ENCODE measurements at regions not wholly inside any gene's neighbourhood (a gene's known extent, or its start where the extent isn't known, plus 50 kb on each side); places are given as distances from the start of the nearest gene placed in this dataset.
"Not testable (repeated sequence)": the region's sequence is repeated elsewhere in the genome, so short reads cannot be mapped to it uniquely, and the experiment has no call there.

DNA sequence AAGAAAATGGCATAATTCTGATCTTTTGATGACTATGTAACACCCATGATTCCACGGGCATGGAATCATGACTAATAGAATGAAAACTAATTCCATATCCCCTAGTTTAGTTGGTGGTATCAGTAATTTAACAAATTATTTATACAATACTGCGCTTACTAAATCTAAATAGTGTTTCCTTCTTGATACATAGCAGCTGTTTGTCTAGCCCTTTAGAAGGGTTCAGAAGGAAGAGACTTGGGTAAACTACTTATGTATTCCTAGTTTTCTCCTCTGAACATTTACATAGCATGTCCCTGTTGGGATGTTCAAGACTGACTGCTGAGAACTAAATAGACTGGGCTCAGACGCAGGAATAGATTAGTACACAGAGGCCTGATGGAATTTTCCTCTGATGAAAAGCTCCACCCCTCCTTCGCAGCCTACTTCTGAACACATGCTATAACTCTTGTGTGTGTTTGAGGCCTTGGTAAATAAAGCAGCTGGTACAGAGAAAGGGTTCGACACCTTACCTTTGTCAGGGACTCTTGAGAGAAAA lies 330.6 kb upstream of the LMCD1 start:
- no TSS peak for BruUV-seq (replicated peaks)
- DNase-seq (ENCODE audit: low spot score) = peak; percentile 8
- H3K36me3 ChIP-seq (ENCODE audit: insufficient read depth, low read length, poor library complexity, severe bottlenecking) = no peaks in the 10 kb centered on the region
- CTCF ChIA-PET = interaction anchor here (0.6 kb wide), 1 partner anchor 246 kb away, joined by 4 read pairs; no protein-coding TSS in a partner anchor
- no peak overlapping the region for H3K27ac ChIP-seq (ENCODE audit: low read depth, low read length, poor library complexity, severe bottlenecking)
- H3K4me1 ChIP-seq (ENCODE audit: insufficient read depth, low read length, poor library complexity, severe bottlenecking) = peaks cover 9% of the 10 kb centered on the region
- intact Hi-C loops (cut with micrococcal nuclease; ENCODE audit: unreplicated experiment) = no loop called here
- TF ChIP-seq EZH2 (IDR thresholded peaks at IDR 0.05; ENCODE audit: borderline replicate concordance, low read depth, low read length, poor library complexity, severe bottlenecking) = no peak
- TF ChIP-seq, protein P1, sequence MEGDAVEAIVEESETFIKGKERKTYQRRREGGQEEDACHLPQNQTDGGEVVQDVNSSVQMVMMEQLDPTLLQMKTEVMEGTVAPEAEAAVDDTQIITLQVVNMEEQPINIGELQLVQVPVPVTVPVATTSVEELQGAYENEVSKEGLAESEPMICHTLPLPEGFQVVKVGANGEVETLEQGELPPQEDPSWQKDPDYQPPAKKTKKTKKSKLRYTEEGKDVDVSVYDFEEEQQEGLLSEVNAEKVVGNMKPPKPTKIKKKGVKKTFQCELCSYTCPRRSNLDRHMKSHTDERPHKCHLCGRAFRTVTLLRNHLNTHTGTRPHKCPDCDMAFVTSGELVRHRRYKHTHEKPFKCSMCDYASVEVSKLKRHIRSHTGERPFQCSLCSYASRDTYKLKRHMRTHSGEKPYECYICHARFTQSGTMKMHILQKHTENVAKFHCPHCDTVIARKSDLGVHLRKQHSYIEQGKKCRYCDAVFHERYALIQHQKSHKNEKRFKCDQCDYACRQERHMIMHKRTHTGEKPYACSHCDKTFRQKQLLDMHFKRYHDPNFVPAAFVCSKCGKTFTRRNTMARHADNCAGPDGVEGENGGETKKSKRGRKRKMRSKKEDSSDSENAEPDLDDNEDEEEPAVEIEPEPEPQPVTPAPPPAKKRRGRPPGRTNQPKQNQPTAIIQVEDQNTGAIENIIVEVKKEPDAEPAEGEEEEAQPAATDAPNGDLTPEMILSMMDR (conservative IDR thresholded peaks at IDR 0.05; ENCODE audit: low read depth, low read length) = no peak
- no peaks in the 10 kb centered on the region for H3K9me3 ChIP-seq (ENCODE audit: low read depth, low read length, poor library complexity, severe bottlenecking)
- POLR2A ChIA-PET (ENCODE audit: low non-redundant PET) = no interaction called here
- H3K4me3 ChIP-seq (ENCODE audit: low read depth, low read length, poor library complexity, severe bottlenecking) = no peak overlapping the region
- H3K27me3 ChIP-seq (replicated peaks; ENCODE audit: insufficient read depth, low read depth, low read length, poor library complexity) = no peaks in the 10 kb centered on the region

DNA sequence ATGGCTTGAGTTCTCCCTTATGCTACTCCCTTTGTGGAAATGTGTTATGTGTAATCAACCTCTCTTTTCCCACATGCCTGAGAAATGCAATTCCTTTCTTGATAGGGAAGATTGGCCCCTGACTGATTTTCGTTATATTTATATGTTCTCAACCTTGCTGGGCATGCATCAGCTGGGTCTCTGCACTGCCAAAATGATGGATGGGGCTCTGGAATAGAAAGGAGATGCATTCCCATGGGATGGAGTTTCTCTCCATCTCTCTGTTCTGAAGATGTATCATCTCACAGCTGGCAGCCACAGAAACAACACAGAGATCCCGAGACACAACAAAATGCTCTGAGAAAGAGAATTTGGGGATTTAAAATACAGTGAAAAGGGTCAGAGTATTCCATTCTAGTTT lies 327.7 kb upstream of the LMCD1 start:
- ChIA-PET POLR2A (ENCODE audit: low non-redundant PET) (no interaction called here), CTCF (no interaction called here)
- intact Hi-C loops (cut with micrococcal nuclease; ENCODE audit: unreplicated experiment) = no loop called here
- Histone ChIP-seq H3K27ac (ENCODE audit: low read depth, low read length, poor library complexity, severe bottlenecking) (no peak overlapping the region), H3K36me3 (ENCODE audit: insufficient read depth, low read length, poor library complexity, severe bottlenecking) (no peaks in the 10 kb centered on the region), H3K4me1 (ENCODE audit: insufficient read depth, low read length, poor library complexity, severe bottlenecking) (peaks cover 9% of the 10 kb centered on the region), H3K27me3 (replicated peaks; ENCODE audit: insufficient read depth, low read depth, low read length, poor library complexity) (no peaks in the 10 kb centered on the region), H3K9me3 (ENCODE audit: low read depth, low read length, poor library complexity, severe bottlenecking) (no peaks in the 10 kb centered on the region), H3K4me3 (ENCODE audit: low read depth, low read length, poor library complexity, severe bottlenecking) (no peak overlapping the region)
- TF ChIP-seq, protein P1 (conservative IDR thresholded peaks at IDR 0.05; ENCODE audit: low read depth, low read length) = no peak
- TF ChIP-seq EZH2 (IDR thresholded peaks at IDR 0.05; ENCODE audit: borderline replicate concordance, low read depth, low read length, poor library complexity, severe bottlenecking) = no peak
- no TSS peak for BruUV-seq (replicated peaks)
- no peak for DNase-seq (ENCODE audit: low spot score)

DNA sequence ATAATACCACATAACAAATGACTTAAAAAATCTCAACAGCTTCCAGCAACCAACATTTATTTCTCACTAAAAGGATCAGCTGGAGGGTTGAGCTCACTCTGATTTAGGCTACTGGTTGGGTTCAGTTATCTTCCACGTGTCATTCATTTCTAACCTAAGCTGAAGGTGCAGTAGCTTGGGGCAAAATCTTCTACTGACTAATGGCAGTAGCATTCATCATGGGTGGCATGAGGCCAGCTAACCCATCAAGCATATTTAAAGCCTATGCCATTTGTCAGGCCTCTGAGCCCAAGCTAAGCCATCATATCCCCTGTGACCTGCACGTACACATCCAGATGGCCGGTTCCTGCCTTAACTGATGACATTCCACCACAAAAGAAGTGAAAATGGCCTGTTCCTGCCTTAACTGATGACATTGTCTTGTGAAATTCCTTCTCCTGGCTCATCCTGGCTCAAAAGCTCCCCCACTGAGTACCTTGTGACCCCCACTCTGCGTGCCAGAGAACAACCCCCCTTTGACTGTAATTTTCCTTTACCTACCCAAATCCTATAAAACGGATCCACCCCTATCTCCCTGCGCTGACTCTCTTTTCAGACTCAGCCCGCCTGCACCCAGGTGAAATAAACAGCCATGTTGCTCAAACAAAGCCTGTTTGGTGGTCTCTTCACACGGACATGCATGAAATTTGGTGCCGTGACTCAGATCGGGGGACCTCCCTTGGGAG lies 324.7 kb upstream of the LMCD1 start:
- H3K36me3 ChIP-seq (ENCODE audit: insufficient read depth, low read length, poor library complexity, severe bottlenecking); CTCF ChIA-PET; BruUV-seq (replicated peaks); H3K4me3 ChIP-seq (ENCODE audit: low read depth, low read length, poor library complexity, severe bottlenecking); H3K4me1 ChIP-seq (ENCODE audit: insufficient read depth, low read length, poor library complexity, severe bottlenecking); H3K27me3 ChIP-seq (replicated peaks; ENCODE audit: insufficient read depth, low read depth, low read length, poor library complexity); intact Hi-C loops (cut with micrococcal nuclease; ENCODE audit: unreplicated experiment); H3K27ac ChIP-seq (ENCODE audit: low read depth, low read length, poor library complexity, severe bottlenecking); POLR2A ChIA-PET (ENCODE audit: low non-redundant PET); DNase-seq (ENCODE audit: low spot score); H3K9me3 ChIP-seq (ENCODE audit: low read depth, low read length, poor library complexity, severe bottlenecking): not testable (repeated sequence)

DNA sequence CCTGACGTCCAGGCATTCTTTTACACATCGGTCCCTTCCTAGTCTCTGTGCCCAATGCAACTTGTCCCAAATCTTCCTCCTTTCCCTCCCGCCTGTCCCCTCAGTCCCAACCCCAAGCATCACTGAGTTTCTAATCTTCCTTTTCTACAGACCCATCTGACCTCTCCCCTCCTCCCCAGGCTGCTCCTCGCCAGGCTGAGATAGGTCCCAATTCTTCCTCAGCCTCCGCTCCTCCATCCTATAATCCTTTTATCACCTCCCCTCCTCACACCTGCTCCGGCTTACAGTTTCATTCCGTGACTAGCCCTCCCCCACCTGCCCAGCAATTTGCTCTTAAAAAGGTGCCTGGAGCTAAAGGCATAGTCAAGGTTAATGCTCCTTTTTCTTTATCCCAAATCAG lies 323.1 kb upstream of the LMCD1 start:
- POLR2A ChIA-PET (ENCODE audit: low non-redundant PET); H3K9me3 ChIP-seq (ENCODE audit: low read depth, low read length, poor library complexity, severe bottlenecking); BruUV-seq (replicated peaks); H3K4me3 ChIP-seq (ENCODE audit: low read depth, low read length, poor library complexity, severe bottlenecking); H3K4me1 ChIP-seq (ENCODE audit: insufficient read depth, low read length, poor library complexity, severe bottlenecking); CTCF ChIA-PET; H3K36me3 ChIP-seq (ENCODE audit: insufficient read depth, low read length, poor library complexity, severe bottlenecking); DNase-seq (ENCODE audit: low spot score); H3K27ac ChIP-seq (ENCODE audit: low read depth, low read length, poor library complexity, severe bottlenecking); intact Hi-C loops (cut with micrococcal nuclease; ENCODE audit: unreplicated experiment); H3K27me3 ChIP-seq (replicated peaks; ENCODE audit: insufficient read depth, low read depth, low read length, poor library complexity): not testable (repeated sequence)

Data from A673 (cell line).